ENCODE measurements at regions not wholly inside any gene's neighbourhood (a gene's known extent, or its start where the extent isn't known, plus 50 kb on each side); places are given as distances from the start of the nearest gene placed in this dataset.

- Histone ChIP-seq H2BK12ac (ENCODE audit: low read length in 2 of 2) (peak overlapping the region in 1 of 2 experiments; percentile 96), H3K4me3 (ENCODE audit: insufficient read depth in 1 of 2, low read depth in 1 of 2, low read length in 2 of 2) (peak overlapping the region; percentile 92 to 98), H3K27ac (ENCODE audit: low read length, poor library complexity, severe bottlenecking) (peak overlapping the region; percentile 79), H2BK15ac (ENCODE audit: low read depth, poor library complexity, severe bottlenecking) (no peak overlapping the region), H3K14ac (ENCODE audit: low read length in 2 of 2) (peak overlapping the region in 1 of 2 experiments; percentile 68), H3K9ac (ENCODE audit: low read length) (peak overlapping the region; percentile 98), H3K4me2 (ENCODE audit: low read length, poor library complexity, severe bottlenecking) (peak overlapping the region; percentile 100), H3K4ac (ENCODE audit: low read depth in 1 of 2, low read length in 2 of 2) (peak overlapping the region in 1 of 2 experiments; percentile 97), H2BK5ac (ENCODE audit: low read depth, low read length, poor library complexity, severe bottlenecking) (peak overlapping the region; percentile 60), H2BK120ac (ENCODE audit: low read depth, low read length) (no peak overlapping the region), H2AFZ (ENCODE audit: low read depth, low read length) (no peak overlapping the region), H3K79me1 (replicated peaks; ENCODE audit: low read length, poor library complexity, severe bottlenecking) (peaks cover 4% of the 10 kb centered on the region), H3K36me3 (ENCODE audit: control insufficient read depth in 1 of 2, insufficient read depth in 2 of 2, low read depth in 1 of 2, low read length in 2 of 2) (peaks cover 0 to 3% of the 10 kb centered on the region in 2 experiments), H3K27me3 (ENCODE audit: control insufficient read depth in 1 of 2, insufficient read depth in 1 of 2, low read length in 2 of 2) (no peaks in the 10 kb centered on the region), H3K23ac (ENCODE audit: low read length in 2 of 2) (peak overlapping the region; percentile 42 to 65), H3K9me3 (ENCODE audit: control insufficient read depth, low read length) (no peaks in the 10 kb centered on the region), H4K91ac (ENCODE audit: low read length) (peak overlapping the region; percentile 74), H3K18ac (ENCODE audit: low read depth in 1 of 2, low read length in 2 of 2) (peak overlapping the region; percentile 88 to 95), H4K8ac (ENCODE audit: low read length) (peak overlapping the region; percentile 77), H3K4me1 (ENCODE audit: control insufficient read depth, insufficient read depth, low read depth, low read length) (peaks cover 10% of the 10 kb centered on the region), H2AK5ac (ENCODE audit: low read length, severe bottlenecking) (peak overlapping the region; percentile 38)
- DNase-seq = peak; percentile 88
- 3% methylated on average over 26 of the region's 42 CpGs for WGBS
Measured at GRCh38 chr9:110048403-110048975, 159.5 kb downstream of the C9orf152 start.

DNA sequence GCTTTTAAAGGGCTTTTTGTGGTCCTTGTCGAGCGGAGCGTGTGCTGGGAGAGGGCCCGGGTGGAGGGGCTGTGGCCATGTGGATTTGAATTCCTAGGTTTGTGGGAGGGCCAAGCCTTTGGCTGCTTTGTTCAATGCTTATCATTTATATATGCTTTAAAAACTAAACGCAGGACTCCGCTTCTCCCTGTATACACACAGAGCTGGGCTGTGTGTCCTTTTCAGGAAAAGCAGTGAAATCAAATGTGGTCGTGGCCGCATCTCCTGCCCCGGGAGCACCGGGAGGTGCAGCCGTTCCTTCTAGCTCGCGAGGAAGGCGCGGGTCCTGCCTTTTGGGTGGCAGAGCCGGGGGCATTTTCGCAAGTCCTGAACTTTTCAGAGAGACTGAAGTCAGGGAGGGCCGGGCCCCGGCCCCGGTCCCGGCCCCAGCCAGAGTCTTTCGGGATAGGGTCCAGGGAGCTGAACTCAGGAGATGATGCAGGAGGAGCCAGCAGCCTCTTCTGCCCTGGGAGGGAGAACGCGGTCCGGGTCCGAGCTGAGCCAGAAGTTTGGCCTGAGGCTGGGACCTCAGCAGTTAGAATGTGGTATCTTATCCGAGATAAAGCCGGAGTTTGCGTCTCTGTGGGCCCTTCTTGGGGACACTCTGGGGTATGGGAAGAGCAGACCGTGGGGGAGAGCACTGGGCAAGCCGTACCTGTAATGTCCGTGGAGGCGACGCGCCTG, 158.8 kb downstream of the C9orf152 start:
- H2BK12ac ChIP-seq (ENCODE audit: low read length in 2 of 2) = peak overlapping the region; percentile 14 to 94
- peaks cover 0 to 3% of the 10 kb centered on the region in 2 experiments for H3K36me3 ChIP-seq (ENCODE audit: control insufficient read depth in 1 of 2, insufficient read depth in 2 of 2, low read depth in 1 of 2, low read length in 2 of 2)
- peak overlapping the region; percentile 91 for H3K4me2 ChIP-seq (ENCODE audit: low read length, poor library complexity, severe bottlenecking)
- peak overlapping the region; percentile 98 for H3K9ac ChIP-seq (ENCODE audit: low read length)
- H3K14ac ChIP-seq (ENCODE audit: low read length in 2 of 2) = peak overlapping the region; percentile 69 to 94
- peak; percentile 57 for DNase-seq
- peak overlapping the region; percentile 92 to 98 for H3K4me3 ChIP-seq (ENCODE audit: insufficient read depth in 1 of 2, low read depth in 1 of 2, low read length in 2 of 2)
- peak overlapping the region; percentile 50 for H2BK120ac ChIP-seq (ENCODE audit: low read depth, low read length)
- H3K4ac ChIP-seq (ENCODE audit: low read depth in 1 of 2, low read length in 2 of 2) = peak overlapping the region; percentile 92 to 94
- no peaks in the 10 kb centered on the region for H3K27me3 ChIP-seq (ENCODE audit: control insufficient read depth in 1 of 2, insufficient read depth in 1 of 2, low read length in 2 of 2)
- peaks cover 4% of the 10 kb centered on the region for H3K79me1 ChIP-seq (replicated peaks; ENCODE audit: low read length, poor library complexity, severe bottlenecking)
- H2BK15ac ChIP-seq (ENCODE audit: low read depth, poor library complexity, severe bottlenecking) = peak overlapping the region; percentile 60
- peaks cover 10% of the 10 kb centered on the region for H3K4me1 ChIP-seq (ENCODE audit: control insufficient read depth, insufficient read depth, low read depth, low read length)
- peak overlapping the region; percentile 84 to 95 for H3K18ac ChIP-seq (ENCODE audit: low read depth in 1 of 2, low read length in 2 of 2)
- under 1% methylated on average over 35 of the region's 35 CpGs for WGBS
- no peak overlapping the region for H2AFZ ChIP-seq (ENCODE audit: low read depth, low read length)
- peak overlapping the region; percentile 41 for H2AK5ac ChIP-seq (ENCODE audit: low read length, severe bottlenecking)
- no peaks in the 10 kb centered on the region for H3K9me3 ChIP-seq (ENCODE audit: control insufficient read depth, low read length)
- peak overlapping the region; percentile 79 for H3K27ac ChIP-seq (ENCODE audit: low read length, poor library complexity, severe bottlenecking)
- H2BK5ac ChIP-seq (ENCODE audit: low read depth, low read length, poor library complexity, severe bottlenecking) = peak overlapping the region; percentile 60
- peak overlapping the region; percentile 64 for H4K91ac ChIP-seq (ENCODE audit: low read length)
- H4K8ac ChIP-seq (ENCODE audit: low read length) = peak overlapping the region; percentile 77
- peak overlapping the region; percentile 42 to 96 for H3K23ac ChIP-seq (ENCODE audit: low read length in 2 of 2)

- WGBS = 2% methylated on average over 19 of the region's 26 CpGs
- H2AK5ac ChIP-seq (ENCODE audit: low read length, severe bottlenecking) = peak overlapping the region; percentile 57
- H2BK120ac ChIP-seq (ENCODE audit: low read depth, low read length) = peak overlapping the region; percentile 50
- H3K9ac ChIP-seq (ENCODE audit: low read length) = peak overlapping the region; percentile 98
- H4K8ac ChIP-seq (ENCODE audit: low read length) = peak overlapping the region; percentile 27
- H2BK12ac ChIP-seq (ENCODE audit: low read length in 2 of 2) = peak overlapping the region; percentile 14 to 94
- peaks cover 12% of the 10 kb centered on the region for H3K4me1 ChIP-seq (ENCODE audit: control insufficient read depth, insufficient read depth, low read depth, low read length)
- peak overlapping the region; percentile 92 to 98 for H3K4me3 ChIP-seq (ENCODE audit: insufficient read depth in 1 of 2, low read depth in 1 of 2, low read length in 2 of 2)
- H3K14ac ChIP-seq (ENCODE audit: low read length in 2 of 2) = peak overlapping the region; percentile 69 to 94
- peak overlapping the region; percentile 84 to 95 for H3K18ac ChIP-seq (ENCODE audit: low read depth in 1 of 2, low read length in 2 of 2)
- peak; percentile 50 for DNase-seq
- H2AFZ ChIP-seq (ENCODE audit: low read depth, low read length) = no peak overlapping the region
- peak overlapping the region; percentile 79 for H3K27ac ChIP-seq (ENCODE audit: low read length, poor library complexity, severe bottlenecking)
- peak overlapping the region; percentile 60 for H2BK15ac ChIP-seq (ENCODE audit: low read depth, poor library complexity, severe bottlenecking)
- H3K9me3 ChIP-seq (ENCODE audit: control insufficient read depth, low read length) = no peaks in the 10 kb centered on the region
- H3K27me3 ChIP-seq (ENCODE audit: control insufficient read depth in 1 of 2, insufficient read depth in 1 of 2, low read length in 2 of 2) = no peaks in the 10 kb centered on the region
- H3K79me1 ChIP-seq (replicated peaks; ENCODE audit: low read length, poor library complexity, severe bottlenecking) = peaks cover 4% of the 10 kb centered on the region
- H2BK5ac ChIP-seq (ENCODE audit: low read depth, low read length, poor library complexity, severe bottlenecking) = peak overlapping the region; percentile 60
- H3K4ac ChIP-seq (ENCODE audit: low read depth in 1 of 2, low read length in 2 of 2) = peak overlapping the region; percentile 24 to 92
- peaks cover 5 to 7% of the 10 kb centered on the region in 2 experiments for H3K36me3 ChIP-seq (ENCODE audit: control insufficient read depth in 1 of 2, insufficient read depth in 2 of 2, low read depth in 1 of 2, low read length in 2 of 2)
- peak overlapping the region; percentile 64 for H4K91ac ChIP-seq (ENCODE audit: low read length)
- peak overlapping the region; percentile 41 to 96 for H3K23ac ChIP-seq (ENCODE audit: low read length in 2 of 2)
- peak overlapping the region; percentile 91 for H3K4me2 ChIP-seq (ENCODE audit: low read length, poor library complexity, severe bottlenecking)
Measured at GRCh38 chr9:110049699-110050450, 158.1 kb downstream of the C9orf152 start.
